ENCODE measurements at regions not wholly inside any gene's neighbourhood (a gene's known extent, or its start where the extent isn't known, plus 50 kb on each side); places are given as distances from the start of the nearest gene placed in this dataset.

GRCh38 chr12:58616618-58617017, 303.7 kb downstream of the LRIG3 start:
- Histone ChIP-seq H3K9ac (ENCODE audit: low read length) (no peak overlapping the region), H2AFZ (ENCODE audit: insufficient read depth, low read depth, low read length, poor library complexity, severe bottlenecking) (no peak overlapping the region), H3K79me2 (ENCODE audit: control insufficient read depth, insufficient read depth, low read length) (no peaks in the 10 kb centered on the region), H4K20me1 (ENCODE audit: control insufficient read depth, insufficient read depth, low read length, poor library complexity, severe bottlenecking) (no peaks in the 10 kb centered on the region), H3K27ac (ENCODE audit: low read length in 2 of 2) (no peak overlapping the region), H3K9me3 (ENCODE audit: control extremely low read depth in 1 of 3, control insufficient read depth in 2 of 3, insufficient read depth in 1 of 3, low read length in 2 of 3) (peaks cover 0 to 5% (median 0%) of the 10 kb centered on the region in 3 donors), H3K4me3 (ENCODE audit: control extremely low read depth in 1 of 5, extremely low read depth in 1 of 5, insufficient read depth in 1 of 5, low read depth in 2 of 5, low read length in 4 of 5) (no peak overlapping the region), H3K4me1 (ENCODE audit: control insufficient read depth in 2 of 2, insufficient read depth in 2 of 2, low read length in 2 of 2) (no peaks in the 10 kb centered on the region), H3K4me2 (replicated peaks; ENCODE audit: low read depth, low read length, poor library complexity, severe bottlenecking) (no peak overlapping the region), H3K36me3 (replicated peaks in 1 of 2; ENCODE audit: control extremely low read depth in 1 of 2, control insufficient read depth in 1 of 2, extremely low read depth in 1 of 2, insufficient read depth in 2 of 2, low read length in 1 of 2) (no peaks in the 10 kb centered on the region), H3K27me3 (replicated peaks in 1 of 4; ENCODE audit: control extremely low read depth in 1 of 4, control insufficient read depth in 3 of 4, insufficient read depth in 4 of 4, low read length in 3 of 4) (no peaks in the 10 kb centered on the region)
- TF ChIP-seq CTCF (IDR thresholded peaks at IDR 0.05) (no peak), EZH2 (IDR thresholded peaks at IDR 0.05; ENCODE audit: borderline replicate concordance, insufficient read depth, low read depth, low read length, poor library complexity, severe bottlenecking) (no peak)
- ChIA-PET POLR2A (no interaction called here), CTCF (no interaction called here)
- Mint-ChIP-seq H3K9me3 (ENCODE audit: insufficient read depth) (peaks cover 3% of the 10 kb centered on the region), H3K4me3 (no peak overlapping the region), H3K27me3 (no peaks in the 10 kb centered on the region), H3K4me1 (no peaks in the 10 kb centered on the region), H3K27ac (no peak overlapping the region)
- DNase-seq (no peak), ATAC-seq (ENCODE audit: low read depth) (no peak)
- intact Hi-C loops (cut with micrococcal nuclease) = no loop called here
- WGBS (ENCODE audit: insufficient coverage) = no CpG with 5 or more reads among the region's 1 CpG

GRCh38 chr12:58621126-58621525, 299.2 kb downstream of the LRIG3 start:
- H3K4me3 Mint-ChIP-seq = no peak overlapping the region

More at GRCh38 chr12:58621126-58621525, 299.2 kb downstream of the LRIG3 start:
- Histone ChIP-seq H2AFZ (ENCODE audit: insufficient read depth, low read depth, low read length, poor library complexity, severe bottlenecking) (no peak overlapping the region), H3K36me3 (replicated peaks in 1 of 2; ENCODE audit: control extremely low read depth in 1 of 2, control insufficient read depth in 1 of 2, extremely low read depth in 1 of 2, insufficient read depth in 2 of 2, low read length in 1 of 2) (no peaks in the 10 kb centered on the region), H3K27ac (ENCODE audit: low read length in 2 of 2) (no peak overlapping the region), H3K4me2 (replicated peaks; ENCODE audit: low read depth, low read length, poor library complexity, severe bottlenecking) (no peak overlapping the region), H3K4me1 (ENCODE audit: control insufficient read depth in 2 of 2, insufficient read depth in 2 of 2, low read length in 2 of 2) (no peaks in the 10 kb centered on the region), H3K27me3 (replicated peaks in 1 of 4; ENCODE audit: control extremely low read depth in 1 of 4, control insufficient read depth in 3 of 4, insufficient read depth in 4 of 4, low read length in 3 of 4) (no peaks in the 10 kb centered on the region), H3K79me2 (ENCODE audit: control insufficient read depth, insufficient read depth, low read length) (no peaks in the 10 kb centered on the region), H3K4me3 (ENCODE audit: control extremely low read depth in 1 of 5, extremely low read depth in 1 of 5, insufficient read depth in 1 of 5, low read depth in 2 of 5, low read length in 4 of 5) (no peak overlapping the region), H3K9me3 (ENCODE audit: control extremely low read depth in 1 of 3, control insufficient read depth in 2 of 3, insufficient read depth in 1 of 3, low read length in 2 of 3) (peaks cover 0 to 5% (median 0%) of the 10 kb centered on the region in 3 donors), H4K20me1 (ENCODE audit: control insufficient read depth, insufficient read depth, low read length, poor library complexity, severe bottlenecking) (no peaks in the 10 kb centered on the region), H3K9ac (ENCODE audit: low read length) (no peak overlapping the region)
- no peaks in the 10 kb centered on the region for H3K4me1 Mint-ChIP-seq
- no peak overlapping the region for H3K27ac Mint-ChIP-seq
- ChIA-PET CTCF (no interaction called here), POLR2A (no interaction called here)
- ATAC-seq (ENCODE audit: low read depth) (no peak), DNase-seq (no peak)
- intact Hi-C loops (cut with micrococcal nuclease) = no loop called here
- H3K9me3 Mint-ChIP-seq (ENCODE audit: insufficient read depth) = peaks cover 3% of the 10 kb centered on the region
- TF ChIP-seq CTCF (IDR thresholded peaks at IDR 0.05) (no peak), EZH2 (IDR thresholded peaks at IDR 0.05; ENCODE audit: borderline replicate concordance, insufficient read depth, low read depth, low read length, poor library complexity, severe bottlenecking) (no peak)
- WGBS (ENCODE audit: insufficient coverage) = 91% methylated on average over 3 of the region's 5 CpGs
- no peaks in the 10 kb centered on the region for H3K27me3 Mint-ChIP-seq

Data from B cell (primary cell).